ENCODE measurements at regions not wholly inside any gene's neighbourhood (a gene's known extent, or its start where the extent isn't known, plus 50 kb on each side); places are given as distances from the start of the nearest gene placed in this dataset.

DNA sequence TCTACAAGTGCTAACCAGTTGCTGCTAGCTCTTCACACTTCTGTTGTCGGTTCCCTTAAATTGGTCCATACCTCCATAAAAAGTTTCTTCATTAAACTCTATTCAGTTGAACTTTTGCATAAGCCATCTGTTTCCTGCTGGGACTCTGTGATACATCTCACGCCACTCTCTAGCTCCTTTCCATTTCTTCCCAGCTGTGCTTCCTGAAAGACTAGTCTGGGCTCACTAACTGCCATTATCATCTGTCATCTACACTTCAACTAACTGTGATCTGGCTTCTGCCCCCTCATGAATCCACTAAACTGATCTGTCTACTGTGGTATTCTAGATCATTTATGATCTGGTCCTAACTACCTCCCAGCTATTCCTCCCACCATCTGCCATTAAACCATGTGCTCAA, 78.3 kb downstream of the ELAPOR2 start:
- no peak overlapping the region for H2BK120ac ChIP-seq (ENCODE audit: insufficient read depth, low read length, poor library complexity)
- no peaks in the 10 kb centered on the region for H3K4me1 ChIP-seq (ENCODE audit: control insufficient read depth in 1 of 2, insufficient read depth in 2 of 2, low read length in 2 of 2)
- no peak for DNase-seq
- H2AFZ ChIP-seq (ENCODE audit: insufficient read depth, low read length, poor library complexity) = no peak overlapping the region
- no peak overlapping the region for H3K27ac ChIP-seq (ENCODE audit: low read depth, low read length)
- H3K23ac ChIP-seq (ENCODE audit: low read length) = no peak overlapping the region
- no peak overlapping the region for H3K14ac ChIP-seq (ENCODE audit: low read length)
- H4K8ac ChIP-seq (ENCODE audit: low read depth, low read length) = no peak overlapping the region
- no peaks in the 10 kb centered on the region for H3K79me1 ChIP-seq (ENCODE audit: low read length)
- no peaks in the 10 kb centered on the region for H3K27me3 ChIP-seq (ENCODE audit: insufficient read depth, low read length)
- no peak overlapping the region for H3K4ac ChIP-seq (ENCODE audit: low read depth, low read length)
- no peaks in the 10 kb centered on the region for H3K9me3 ChIP-seq (ENCODE audit: insufficient read depth, low read depth, low read length)
- WGBS (ENCODE audit: extremely low coverage, insufficient coverage, insufficient read length) = no CpG with 5 or more reads among the region's 2 CpGs
- no peak overlapping the region for H3K4me3 ChIP-seq (ENCODE audit: low read depth, low read length)
- no peaks in the 10 kb centered on the region for H3K36me3 ChIP-seq (ENCODE audit: control insufficient read depth in 1 of 2, insufficient read depth in 2 of 2, low read length in 2 of 2)
- H3K9ac ChIP-seq (ENCODE audit: low read length) = no peak overlapping the region
- no peak overlapping the region for H2BK5ac ChIP-seq (ENCODE audit: low read depth, low read length, poor library complexity)
- no peak overlapping the region for H2AK5ac ChIP-seq (ENCODE audit: low read length)
- H4K91ac ChIP-seq (ENCODE audit: low read depth, low read length) = no peak overlapping the region
- no peak overlapping the region for H4K12ac ChIP-seq (ENCODE audit: low read depth, low read length)
- no peak overlapping the region for H3K18ac ChIP-seq (ENCODE audit: low read length)
- no peaks in the 10 kb centered on the region for H3K79me2 ChIP-seq (ENCODE audit: control insufficient read depth, insufficient read depth, low read length, poor library complexity)
- no peak overlapping the region for H3K4me2 ChIP-seq (ENCODE audit: low read length)
- no peak overlapping the region for H2BK12ac ChIP-seq (ENCODE audit: low read length)

DNA sequence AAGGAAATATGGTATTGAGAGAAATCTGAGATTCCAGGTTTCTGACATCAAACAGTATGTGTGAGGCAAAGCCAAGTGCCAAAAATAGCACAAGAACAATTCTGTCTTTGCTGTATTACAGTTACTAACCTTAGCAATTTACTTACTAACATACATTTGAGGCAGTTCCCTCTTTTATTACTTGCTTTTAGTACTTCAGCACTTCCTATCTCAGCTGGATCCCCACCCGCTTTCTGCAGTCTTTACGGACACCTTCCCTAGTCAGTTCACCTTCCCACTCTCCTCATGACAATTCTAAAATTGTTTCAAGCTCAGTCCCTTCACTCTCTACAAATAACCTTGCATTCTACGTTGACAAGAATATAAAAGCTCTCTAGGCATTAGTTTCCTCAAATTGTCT, 79.2 kb downstream of the ELAPOR2 start:
- no peak for DNase-seq
- Histone ChIP-seq H3K4me1 (ENCODE audit: control insufficient read depth in 1 of 2, insufficient read depth in 2 of 2, low read length in 2 of 2) (no peaks in the 10 kb centered on the region), H3K4ac (ENCODE audit: low read depth, low read length) (no peak overlapping the region), H4K12ac (ENCODE audit: low read depth, low read length) (no peak overlapping the region), H3K9me3 (ENCODE audit: insufficient read depth, low read depth, low read length) (no peaks in the 10 kb centered on the region), H2AK5ac (ENCODE audit: low read length) (no peak overlapping the region), H3K4me3 (ENCODE audit: low read depth, low read length) (no peak overlapping the region), H2AFZ (ENCODE audit: insufficient read depth, low read length, poor library complexity) (no peak overlapping the region), H3K4me2 (ENCODE audit: low read length) (no peak overlapping the region), H3K36me3 (ENCODE audit: control insufficient read depth in 1 of 2, insufficient read depth in 2 of 2, low read length in 2 of 2) (no peaks in the 10 kb centered on the region), H3K27ac (ENCODE audit: low read depth, low read length) (no peak overlapping the region), H2BK5ac (ENCODE audit: low read depth, low read length, poor library complexity) (no peak overlapping the region), H3K9ac (ENCODE audit: low read length) (no peak overlapping the region), H4K8ac (ENCODE audit: low read depth, low read length) (no peak overlapping the region), H3K18ac (ENCODE audit: low read length) (no peak overlapping the region), H2BK120ac (ENCODE audit: insufficient read depth, low read length, poor library complexity) (no peak overlapping the region), H3K14ac (ENCODE audit: low read length) (no peak overlapping the region), H3K23ac (ENCODE audit: low read length) (no peak overlapping the region), H3K79me1 (ENCODE audit: low read length) (no peaks in the 10 kb centered on the region), H3K79me2 (ENCODE audit: control insufficient read depth, insufficient read depth, low read length, poor library complexity) (no peaks in the 10 kb centered on the region), H3K27me3 (ENCODE audit: insufficient read depth, low read length) (no peaks in the 10 kb centered on the region), H4K91ac (ENCODE audit: low read depth, low read length) (no peak overlapping the region), H2BK12ac (ENCODE audit: low read length) (no peak overlapping the region)
- no CpG with 5 or more reads among the region's 3 CpGs for WGBS (ENCODE audit: extremely low coverage, insufficient coverage, insufficient read length)

DNA sequence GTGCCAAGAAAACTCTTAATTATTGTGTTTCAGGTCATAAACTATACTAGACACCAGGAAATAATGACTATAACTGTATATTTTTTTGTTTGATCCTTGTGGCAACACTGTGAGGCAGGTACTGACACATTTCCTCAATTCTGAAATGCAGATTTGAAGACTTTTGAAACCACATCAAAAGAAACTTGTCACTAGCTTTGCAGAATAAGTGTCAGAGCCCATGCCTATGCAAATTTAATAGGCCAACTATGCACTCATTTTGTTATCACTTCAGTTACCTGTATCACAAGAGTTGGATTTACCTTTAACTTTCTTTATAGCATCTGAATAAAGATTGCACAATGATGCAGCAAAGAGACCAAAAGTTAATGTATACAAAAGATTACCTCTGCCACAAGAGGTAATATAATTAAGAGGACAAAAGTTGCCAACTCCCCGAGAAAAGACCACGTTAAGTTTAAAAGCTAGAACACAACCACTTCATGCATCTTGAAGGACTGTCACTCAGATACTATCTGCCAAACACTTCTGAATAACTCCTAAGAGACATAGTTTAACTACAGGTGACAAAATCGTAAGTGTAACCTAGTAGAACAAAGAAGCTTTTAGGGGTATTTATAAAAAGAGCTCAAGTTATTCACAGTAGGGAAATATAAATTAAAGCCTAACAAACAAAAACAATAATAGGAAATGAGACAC, 80.5 kb downstream of the ELAPOR2 start:
- DNase-seq = no peak
- H2BK5ac ChIP-seq (ENCODE audit: low read depth, low read length, poor library complexity) = no peak overlapping the region
- no peak overlapping the region for H3K4ac ChIP-seq (ENCODE audit: low read depth, low read length)
- no peak overlapping the region for H3K4me2 ChIP-seq (ENCODE audit: low read length)
- no CpG with 5 or more reads among the region's 3 CpGs for WGBS (ENCODE audit: extremely low coverage, insufficient coverage, insufficient read length)
- H4K8ac ChIP-seq (ENCODE audit: low read depth, low read length) = no peak overlapping the region
- no peaks in the 10 kb centered on the region for H3K79me2 ChIP-seq (ENCODE audit: control insufficient read depth, insufficient read depth, low read length, poor library complexity)
- no peaks in the 10 kb centered on the region for H3K79me1 ChIP-seq (ENCODE audit: low read length)
- no peaks in the 10 kb centered on the region for H3K4me1 ChIP-seq (ENCODE audit: control insufficient read depth in 1 of 2, insufficient read depth in 2 of 2, low read length in 2 of 2)
- H2BK120ac ChIP-seq (ENCODE audit: insufficient read depth, low read length, poor library complexity) = no peak overlapping the region
- no peak overlapping the region for H3K4me3 ChIP-seq (ENCODE audit: low read depth, low read length)
- no peaks in the 10 kb centered on the region for H3K27me3 ChIP-seq (ENCODE audit: insufficient read depth, low read length)
- H2AK5ac ChIP-seq (ENCODE audit: low read length) = no peak overlapping the region
- H3K14ac ChIP-seq (ENCODE audit: low read length) = no peak overlapping the region
- no peak overlapping the region for H3K23ac ChIP-seq (ENCODE audit: low read length)
- H3K27ac ChIP-seq (ENCODE audit: low read depth, low read length) = no peak overlapping the region
- H3K36me3 ChIP-seq (ENCODE audit: control insufficient read depth in 1 of 2, insufficient read depth in 2 of 2, low read length in 2 of 2) = no peaks in the 10 kb centered on the region
- no peak overlapping the region for H4K12ac ChIP-seq (ENCODE audit: low read depth, low read length)
- no peak overlapping the region for H4K91ac ChIP-seq (ENCODE audit: low read depth, low read length)
- H2AFZ ChIP-seq (ENCODE audit: insufficient read depth, low read length, poor library complexity) = no peak overlapping the region
- no peak overlapping the region for H3K9ac ChIP-seq (ENCODE audit: low read length)
- H3K9me3 ChIP-seq (ENCODE audit: insufficient read depth, low read depth, low read length) = no peaks in the 10 kb centered on the region
- H2BK12ac ChIP-seq (ENCODE audit: low read length) = no peak overlapping the region
- H3K18ac ChIP-seq (ENCODE audit: low read length) = no peak overlapping the region

DNA sequence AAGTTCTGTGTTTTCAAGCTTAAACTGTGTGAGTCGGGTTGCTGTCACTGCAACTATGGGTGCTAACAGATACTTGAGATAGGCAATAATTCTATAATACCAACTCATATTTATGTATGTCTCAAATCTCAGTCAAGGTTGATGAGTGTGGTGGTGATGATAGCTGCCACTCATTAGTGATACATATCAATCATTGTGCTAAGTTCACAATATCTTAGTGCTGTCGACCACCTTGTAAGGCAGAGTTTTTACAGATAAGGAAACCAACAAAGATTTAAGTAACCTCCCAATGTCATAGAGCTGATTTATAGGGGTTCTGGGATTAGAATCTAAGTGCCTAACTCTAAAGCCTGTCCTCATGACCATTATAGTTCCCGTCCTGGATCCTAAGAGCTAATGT, 82.5 kb downstream of the ELAPOR2 start:
- Histone ChIP-seq H3K14ac (ENCODE audit: low read length) (no peak overlapping the region), H3K4me2 (ENCODE audit: low read length) (no peak overlapping the region), H4K8ac (ENCODE audit: low read depth, low read length) (no peak overlapping the region), H3K23ac (ENCODE audit: low read length) (no peak overlapping the region), H3K4me3 (ENCODE audit: low read depth, low read length) (no peak overlapping the region), H2BK12ac (ENCODE audit: low read length) (no peak overlapping the region), H4K91ac (ENCODE audit: low read depth, low read length) (no peak overlapping the region), H3K27me3 (ENCODE audit: insufficient read depth, low read length) (no peaks in the 10 kb centered on the region), H3K36me3 (ENCODE audit: control insufficient read depth in 1 of 2, insufficient read depth in 2 of 2, low read length in 2 of 2) (no peaks in the 10 kb centered on the region), H3K79me1 (ENCODE audit: low read length) (no peaks in the 10 kb centered on the region), H3K18ac (ENCODE audit: low read length) (no peak overlapping the region), H3K27ac (ENCODE audit: low read depth, low read length) (no peak overlapping the region), H3K79me2 (ENCODE audit: control insufficient read depth, insufficient read depth, low read length, poor library complexity) (no peaks in the 10 kb centered on the region), H3K4me1 (ENCODE audit: control insufficient read depth in 1 of 2, insufficient read depth in 2 of 2, low read length in 2 of 2) (no peaks in the 10 kb centered on the region), H4K12ac (ENCODE audit: low read depth, low read length) (no peak overlapping the region), H2BK120ac (ENCODE audit: insufficient read depth, low read length, poor library complexity) (no peak overlapping the region), H2BK5ac (ENCODE audit: low read depth, low read length, poor library complexity) (no peak overlapping the region), H3K4ac (ENCODE audit: low read depth, low read length) (no peak overlapping the region), H2AFZ (ENCODE audit: insufficient read depth, low read length, poor library complexity) (no peak overlapping the region), H3K9ac (ENCODE audit: low read length) (no peak overlapping the region), H3K9me3 (ENCODE audit: insufficient read depth, low read depth, low read length) (no peaks in the 10 kb centered on the region), H2AK5ac (ENCODE audit: low read length) (no peak overlapping the region)
- no CpG with 5 or more reads among the region's 3 CpGs for WGBS (ENCODE audit: extremely low coverage, insufficient coverage, insufficient read length)
- DNase-seq = no peak
